SU-DHL-6 (cell line): ENCODE measurements at regions not wholly inside any gene's neighbourhood (a gene's known extent, or its start where the extent isn't known, plus 50 kb on each side); places are given as distances from the start of the nearest gene placed in this dataset.

Experiments
- H2AFZ ChIP-seq: fragments of 200-600 bp; sonication (generic); 2 replicates; pipeline ENCODE4 v1.6.1; 2014; ENCODE audit warnings: low read depth, mild to moderate bottlenecking, moderate library complexity, mixed read lengths, antibody characterized with exemption, low read length; ENCODE audit not compliant: severe bottlenecking
- H3F3A ChIP-seq: fragments of 200-600 bp; shearing (Covaris generic); 2 replicates; pipeline ENCODE4 v1.6.0; 2016; ENCODE audit warnings: antibody characterized with exemption, mild to moderate bottlenecking; ENCODE audit not compliant: insufficient read depth
- H3K27ac ChIP-seq: fragments of 200-600 bp; sonication (generic); 2 replicates; pipeline ENCODE4 v1.5.1; 2016; ENCODE audit warnings: low read depth, mild to moderate bottlenecking, low read length, moderate library complexity, mixed read lengths
- H3K27me3 ChIP-seq: fragments of 200-600 bp; sonication (generic), shearing (Covaris generic); 2 replicates; pipeline ENCODE4 v1.6.0; 2014; ENCODE audit warnings: mild to moderate bottlenecking, low read length
- H3K36me3 ChIP-seq: fragments of 200-600 bp; sonication (generic); 2 replicates; pipeline ENCODE4 v1.6.1; 2014; ENCODE audit warnings: mild to moderate bottlenecking, low read length, mixed read lengths
- H3K4me2 ChIP-seq: fragments of 300-600, 200-600 bp; shearing (Covaris generic), sonication (generic); 2 replicates; pipeline ENCODE4 v1.6.0; 2014; ENCODE audit warnings: low read length, low read depth, mild to moderate bottlenecking; ENCODE audit not compliant: poor library complexity, severe bottlenecking
- H3K4me3 ChIP-seq: fragments of 200-600 bp; sonication (generic); 2 replicates; pipeline ENCODE4 v1.5.1; 2014; ENCODE audit warnings: antibody characterized with exemption, low read length, mild to moderate bottlenecking, mixed read lengths; ENCODE audit not compliant: insufficient read depth, poor library complexity, severe bottlenecking
- H3K79me2 ChIP-seq: fragments of 200-600 bp; sonication (generic); 2 replicates; pipeline ENCODE4 v1.6.1; 2014; ENCODE audit warnings: mild to moderate bottlenecking, low read length, moderate library complexity; ENCODE audit not compliant: insufficient read depth
- H3K9ac ChIP-seq: fragments of 200-600 bp; sonication (generic); 2 replicates; pipeline ENCODE4 v1.7.0; 2014; ENCODE audit warnings: mild to moderate bottlenecking, low read length
- H3K9me2 ChIP-seq: fragments of 200-600 bp; sonication (generic); replicated peaks from 2 replicates; pipeline ENCODE4 v1.6.1; 2014; ENCODE audit warnings: low read length; ENCODE audit not compliant: insufficient read depth
- H3K9me3 ChIP-seq: fragments of 200-600 bp; sonication (generic); 2 replicates; pipeline ENCODE4 v1.6.1; 2014; ENCODE audit warnings: low read length, mixed read lengths; ENCODE audit not compliant: insufficient read depth
- H4K20me1 ChIP-seq: fragments of 200-600 bp; sonication (generic); 2 replicates; pipeline ENCODE4 v1.6.1; 2014; ENCODE audit warnings: low read depth, mild to moderate bottlenecking, antibody characterized with exemption, low read length, moderate library complexity, mixed read lengths
- EZH2phosphoT487 ChIP-seq: fragments of 200-600 bp; sonication (generic), shearing (Covaris generic); conservative IDR thresholded peaks from 2 replicates; pipeline ENCODE4 v1.6.1; 2018; ENCODE audit warnings: mild to moderate bottlenecking, antibody characterized with exemption, low read length, moderate library complexity, mixed read lengths
- TF ChIP-seq, protein P1 (sequence below): fragments of 200-600 bp; sonication (generic); IDR thresholded peaks from one replicate; pipeline ENCODE4 v1.5.1; 2017; ENCODE audit warnings: antibody characterized with exemption, mild to moderate bottlenecking, low read length, moderate library complexity; ENCODE audit not compliant: insufficient read depth, poor library complexity, severe bottlenecking

DNA sequence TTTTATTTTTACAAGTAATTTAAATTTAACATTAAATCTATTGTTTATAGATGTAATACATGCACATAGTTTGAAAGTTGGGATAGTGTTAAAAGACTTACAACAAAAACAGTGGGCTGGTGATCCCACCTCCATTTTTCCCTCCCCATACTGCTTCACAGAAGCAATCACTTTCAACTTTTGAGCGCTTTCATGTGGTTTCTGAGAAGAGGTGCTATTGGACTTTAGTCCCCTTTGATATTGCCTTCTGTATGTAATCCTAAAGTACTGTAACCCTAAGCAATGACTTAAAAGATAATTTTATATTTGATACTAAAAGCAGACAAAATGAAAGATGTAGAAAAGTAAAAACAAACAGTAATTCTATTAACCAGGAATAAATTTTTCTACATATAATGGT, 88.1 kb upstream of the FAM171A1 start:
- no peak overlapping the region for H3K9ac ChIP-seq
- H4K20me1 ChIP-seq = 0 out of 2 replicates have a peak, but pooled peaks cover 4% of the 10 kb centered on the region
- no peak overlapping the region for H2AFZ ChIP-seq
- H3K27ac ChIP-seq = no peak overlapping the region
- no peaks in the 10 kb centered on the region for H3K36me3 ChIP-seq
- no peaks in the 10 kb centered on the region for H3K9me2 ChIP-seq
- H3K4me2 ChIP-seq = no peak overlapping the region
- no peaks in the 10 kb centered on the region for H3K79me2 ChIP-seq
- H3K27me3 ChIP-seq = no peaks in the 10 kb centered on the region
- H3K9me3 ChIP-seq = no peaks in the 10 kb centered on the region
- H3K4me3 ChIP-seq = no peak overlapping the region
- H3F3A ChIP-seq = no peaks in the 10 kb centered on the region
- TF ChIP-seq EZH2phosphoT487 = no peak
- TF ChIP-seq, protein P1, sequence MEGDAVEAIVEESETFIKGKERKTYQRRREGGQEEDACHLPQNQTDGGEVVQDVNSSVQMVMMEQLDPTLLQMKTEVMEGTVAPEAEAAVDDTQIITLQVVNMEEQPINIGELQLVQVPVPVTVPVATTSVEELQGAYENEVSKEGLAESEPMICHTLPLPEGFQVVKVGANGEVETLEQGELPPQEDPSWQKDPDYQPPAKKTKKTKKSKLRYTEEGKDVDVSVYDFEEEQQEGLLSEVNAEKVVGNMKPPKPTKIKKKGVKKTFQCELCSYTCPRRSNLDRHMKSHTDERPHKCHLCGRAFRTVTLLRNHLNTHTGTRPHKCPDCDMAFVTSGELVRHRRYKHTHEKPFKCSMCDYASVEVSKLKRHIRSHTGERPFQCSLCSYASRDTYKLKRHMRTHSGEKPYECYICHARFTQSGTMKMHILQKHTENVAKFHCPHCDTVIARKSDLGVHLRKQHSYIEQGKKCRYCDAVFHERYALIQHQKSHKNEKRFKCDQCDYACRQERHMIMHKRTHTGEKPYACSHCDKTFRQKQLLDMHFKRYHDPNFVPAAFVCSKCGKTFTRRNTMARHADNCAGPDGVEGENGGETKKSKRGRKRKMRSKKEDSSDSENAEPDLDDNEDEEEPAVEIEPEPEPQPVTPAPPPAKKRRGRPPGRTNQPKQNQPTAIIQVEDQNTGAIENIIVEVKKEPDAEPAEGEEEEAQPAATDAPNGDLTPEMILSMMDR = no peak

DNA sequence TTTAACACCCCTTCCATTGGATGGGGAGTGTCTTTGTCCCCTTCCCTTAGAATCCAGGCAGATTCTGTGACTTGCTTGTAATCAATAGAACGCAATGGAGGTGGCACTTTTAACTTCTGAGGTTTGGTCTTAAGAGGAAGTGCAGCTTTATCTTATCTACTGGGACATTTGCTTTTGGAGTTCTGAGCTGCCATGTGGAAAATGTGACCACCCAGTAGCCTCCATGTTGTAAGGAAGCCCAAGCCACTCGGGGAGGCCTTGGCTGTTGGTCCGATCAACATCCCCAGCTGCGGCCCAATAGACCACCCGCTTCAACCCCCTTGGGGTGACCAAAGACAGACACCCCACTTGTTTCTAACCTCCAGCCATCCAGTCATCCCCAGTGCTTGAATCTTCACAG, 86.3 kb upstream of the FAM171A1 start:
- TF ChIP-seq, protein P1 = no peak
- TF ChIP-seq EZH2phosphoT487 = no peak
- Histone ChIP-seq H4K20me1 (0 out of 2 replicates have a peak, but pooled peaks cover 4% of the 10 kb centered on the region), H3K27me3 (no peaks in the 10 kb centered on the region), H3K9me3 (no peaks in the 10 kb centered on the region), H3K9me2 (no peaks in the 10 kb centered on the region), H3K79me2 (no peaks in the 10 kb centered on the region), H3K4me2 (no peak overlapping the region), H3K36me3 (no peaks in the 10 kb centered on the region), H3K27ac (no peak overlapping the region), H2AFZ (no peak overlapping the region), H3K9ac (no peak overlapping the region), H3K4me3 (no peak overlapping the region), H3F3A (no peaks in the 10 kb centered on the region)

DNA sequence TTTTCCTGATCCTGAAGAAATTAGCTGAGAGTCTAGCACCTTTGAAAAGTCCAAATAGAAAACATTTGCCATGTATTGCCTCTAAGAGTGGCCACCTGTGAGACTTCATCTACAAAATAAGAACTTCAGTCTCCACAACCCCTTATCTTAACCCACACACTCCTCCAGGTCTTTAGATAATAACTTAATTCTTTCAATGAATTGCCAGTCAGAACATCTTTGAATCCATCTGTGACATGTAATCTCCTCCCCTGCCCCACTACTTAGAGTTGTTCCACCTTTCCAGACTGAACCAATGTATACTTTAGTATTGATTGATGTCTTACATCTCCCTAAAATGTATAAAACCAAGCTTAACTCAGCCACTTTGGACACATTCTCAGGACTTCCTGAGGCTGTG, 84.4 kb upstream of the FAM171A1 start:
- no peaks in the 10 kb centered on the region for H3F3A ChIP-seq
- H3K27me3 ChIP-seq = no peaks in the 10 kb centered on the region
- no peak overlapping the region for H3K27ac ChIP-seq
- no peaks in the 10 kb centered on the region for H3K79me2 ChIP-seq
- no peak overlapping the region for H3K4me2 ChIP-seq
- no peak overlapping the region for H3K4me3 ChIP-seq
- no peaks in the 10 kb centered on the region for H3K36me3 ChIP-seq
- 0 out of 2 replicates have a peak, but pooled peaks cover 4% of the 10 kb centered on the region for H4K20me1 ChIP-seq
- no peaks in the 10 kb centered on the region for H3K9me2 ChIP-seq
- no peak overlapping the region for H2AFZ ChIP-seq
- no peaks in the 10 kb centered on the region for H3K9me3 ChIP-seq
- H3K9ac ChIP-seq = no peak overlapping the region
- TF ChIP-seq EZH2phosphoT487 = no peak
- TF ChIP-seq, protein P1 = no peak

DNA sequence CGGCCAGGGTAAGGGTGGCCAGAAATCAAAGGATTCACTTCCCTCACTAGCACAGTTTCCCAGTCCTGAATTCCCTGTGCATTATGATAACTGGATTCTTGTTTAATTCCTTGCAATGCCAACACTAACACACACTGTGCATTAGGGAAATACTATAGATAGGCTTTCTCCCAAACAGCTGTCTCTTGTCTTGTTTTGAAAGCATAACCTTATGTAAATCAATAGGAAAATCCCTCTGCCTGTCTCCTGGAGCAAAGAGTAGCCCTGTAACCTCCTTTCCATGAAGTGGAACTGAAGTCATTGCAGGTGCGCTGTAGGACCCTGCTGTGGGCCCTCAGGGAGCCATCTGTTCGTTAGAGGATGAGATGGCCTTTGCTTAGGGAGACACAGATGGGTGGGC, 82.8 kb upstream of the FAM171A1 start:
- no peak overlapping the region for H3K9ac ChIP-seq
- no peaks in the 10 kb centered on the region for H3K79me2 ChIP-seq
- no peaks in the 10 kb centered on the region for H3K9me2 ChIP-seq
- TF ChIP-seq, protein P1 = no peak
- no peak for TF ChIP-seq EZH2phosphoT487
- no peaks in the 10 kb centered on the region for H3F3A ChIP-seq
- no peaks in the 10 kb centered on the region for H3K9me3 ChIP-seq
- no peak overlapping the region for H3K27ac ChIP-seq
- H3K4me3 ChIP-seq = no peak overlapping the region
- H4K20me1 ChIP-seq = no peaks in the 10 kb centered on the region
- no peak overlapping the region for H2AFZ ChIP-seq
- H3K4me2 ChIP-seq = no peak overlapping the region
- H3K36me3 ChIP-seq = no peaks in the 10 kb centered on the region
- H3K27me3 ChIP-seq = no peaks in the 10 kb centered on the region
